Panc1 (cell line): ENCODE measurements at regions not wholly inside any gene's neighbourhood (a gene's known extent, or its start where the extent isn't known, plus 50 kb on each side); places are given as distances from the start of the nearest gene placed in this dataset.
"Not testable (repeated sequence)": the region's sequence is repeated elsewhere in the genome, so short reads cannot be mapped to it uniquely, and the experiment has no call there.

ENCODE experiments used
- POLR2AphosphoS5 ChIP-seq: IDR thresholded peaks from 2 replicates; pipeline ENCODE4 v1.6.1; 2012; ENCODE audit warnings: mild to moderate bottlenecking, low read depth, low read length, moderate library complexity
- TF ChIP-seq, protein P1 (sequence below): fragments of 450-650 bp; IDR thresholded peaks from 2 replicates; pipeline ENCODE4 v1.5.1; 2017; ENCODE audit warnings: mild to moderate bottlenecking
- TF ChIP-seq, protein P2 (sequence below), 2 experiments: IDR thresholded peaks; 2 replicates each; pipeline ENCODE4 v1.6.1; 2011 to 2012; ENCODE audit warnings: low read depth in 2 of 2, control low read depth in 1 of 2, low read length in 1 of 2, mild to moderate bottlenecking in 1 of 2, moderate library complexity in 1 of 2; ENCODE audit not compliant: insufficient read depth in 1 of 2

DNA sequence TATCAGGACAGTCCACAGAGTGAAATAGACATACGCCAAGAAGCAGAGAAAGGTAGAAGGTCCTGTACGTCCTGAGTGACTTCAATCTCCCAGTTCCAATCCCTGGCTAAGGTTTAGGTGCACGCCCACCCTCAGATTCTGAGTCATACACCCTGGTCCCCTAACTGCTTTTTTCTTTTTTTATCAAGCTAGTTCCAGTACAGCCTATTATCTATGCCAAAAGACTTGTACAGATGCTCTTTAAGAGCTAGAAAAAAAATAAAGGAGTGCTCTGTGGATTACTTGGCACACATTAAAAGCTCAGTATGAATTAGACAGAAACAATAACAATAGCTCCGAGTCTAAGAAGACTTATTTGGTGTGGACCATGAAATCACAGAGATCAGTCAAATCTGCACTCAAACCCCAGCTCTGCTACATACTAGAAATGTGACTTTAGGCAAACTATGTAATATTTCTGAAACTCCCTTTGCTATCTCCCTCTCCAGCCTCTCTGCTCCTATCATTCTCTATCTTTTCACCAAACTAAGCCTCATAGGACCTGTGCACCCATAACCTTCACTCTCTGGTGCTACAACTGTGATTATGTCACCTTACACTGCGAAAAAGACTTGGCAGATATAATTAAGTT is 168.8 kb upstream of the KCTD7 start:
- TF ChIP-seq, protein P1, sequence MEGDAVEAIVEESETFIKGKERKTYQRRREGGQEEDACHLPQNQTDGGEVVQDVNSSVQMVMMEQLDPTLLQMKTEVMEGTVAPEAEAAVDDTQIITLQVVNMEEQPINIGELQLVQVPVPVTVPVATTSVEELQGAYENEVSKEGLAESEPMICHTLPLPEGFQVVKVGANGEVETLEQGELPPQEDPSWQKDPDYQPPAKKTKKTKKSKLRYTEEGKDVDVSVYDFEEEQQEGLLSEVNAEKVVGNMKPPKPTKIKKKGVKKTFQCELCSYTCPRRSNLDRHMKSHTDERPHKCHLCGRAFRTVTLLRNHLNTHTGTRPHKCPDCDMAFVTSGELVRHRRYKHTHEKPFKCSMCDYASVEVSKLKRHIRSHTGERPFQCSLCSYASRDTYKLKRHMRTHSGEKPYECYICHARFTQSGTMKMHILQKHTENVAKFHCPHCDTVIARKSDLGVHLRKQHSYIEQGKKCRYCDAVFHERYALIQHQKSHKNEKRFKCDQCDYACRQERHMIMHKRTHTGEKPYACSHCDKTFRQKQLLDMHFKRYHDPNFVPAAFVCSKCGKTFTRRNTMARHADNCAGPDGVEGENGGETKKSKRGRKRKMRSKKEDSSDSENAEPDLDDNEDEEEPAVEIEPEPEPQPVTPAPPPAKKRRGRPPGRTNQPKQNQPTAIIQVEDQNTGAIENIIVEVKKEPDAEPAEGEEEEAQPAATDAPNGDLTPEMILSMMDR, result not testable (repeated sequence)
- TF ChIP-seq POLR2AphosphoS5, result not testable (repeated sequence)
- TF ChIP-seq, protein P2, sequence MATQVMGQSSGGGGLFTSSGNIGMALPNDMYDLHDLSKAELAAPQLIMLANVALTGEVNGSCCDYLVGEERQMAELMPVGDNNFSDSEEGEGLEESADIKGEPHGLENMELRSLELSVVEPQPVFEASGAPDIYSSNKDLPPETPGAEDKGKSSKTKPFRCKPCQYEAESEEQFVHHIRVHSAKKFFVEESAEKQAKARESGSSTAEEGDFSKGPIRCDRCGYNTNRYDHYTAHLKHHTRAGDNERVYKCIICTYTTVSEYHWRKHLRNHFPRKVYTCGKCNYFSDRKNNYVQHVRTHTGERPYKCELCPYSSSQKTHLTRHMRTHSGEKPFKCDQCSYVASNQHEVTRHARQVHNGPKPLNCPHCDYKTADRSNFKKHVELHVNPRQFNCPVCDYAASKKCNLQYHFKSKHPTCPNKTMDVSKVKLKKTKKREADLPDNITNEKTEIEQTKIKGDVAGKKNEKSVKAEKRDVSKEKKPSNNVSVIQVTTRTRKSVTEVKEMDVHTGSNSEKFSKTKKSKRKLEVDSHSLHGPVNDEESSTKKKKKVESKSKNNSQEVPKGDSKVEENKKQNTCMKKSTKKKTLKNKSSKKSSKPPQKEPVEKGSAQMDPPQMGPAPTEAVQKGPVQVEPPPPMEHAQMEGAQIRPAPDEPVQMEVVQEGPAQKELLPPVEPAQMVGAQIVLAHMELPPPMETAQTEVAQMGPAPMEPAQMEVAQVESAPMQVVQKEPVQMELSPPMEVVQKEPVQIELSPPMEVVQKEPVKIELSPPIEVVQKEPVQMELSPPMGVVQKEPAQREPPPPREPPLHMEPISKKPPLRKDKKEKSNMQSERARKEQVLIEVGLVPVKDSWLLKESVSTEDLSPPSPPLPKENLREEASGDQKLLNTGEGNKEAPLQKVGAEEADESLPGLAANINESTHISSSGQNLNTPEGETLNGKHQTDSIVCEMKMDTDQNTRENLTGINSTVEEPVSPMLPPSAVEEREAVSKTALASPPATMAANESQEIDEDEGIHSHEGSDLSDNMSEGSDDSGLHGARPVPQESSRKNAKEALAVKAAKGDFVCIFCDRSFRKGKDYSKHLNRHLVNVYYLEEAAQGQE (IDR thresholded peaks at IDR 0.05; ENCODE audit: insufficient read depth in 1 of 2, low read depth in 2 of 2, low read length in 1 of 2), result not testable (repeated sequence)
